ENCODE measurements at regions not wholly inside any gene's neighbourhood (a gene's known extent, or its start where the extent isn't known, plus 50 kb on each side); places are given as distances from the start of the nearest gene placed in this dataset.
"Not testable (repeated sequence)": the region's sequence is repeated elsewhere in the genome, so short reads cannot be mapped to it uniquely, and the experiment has no call there.

DNA sequence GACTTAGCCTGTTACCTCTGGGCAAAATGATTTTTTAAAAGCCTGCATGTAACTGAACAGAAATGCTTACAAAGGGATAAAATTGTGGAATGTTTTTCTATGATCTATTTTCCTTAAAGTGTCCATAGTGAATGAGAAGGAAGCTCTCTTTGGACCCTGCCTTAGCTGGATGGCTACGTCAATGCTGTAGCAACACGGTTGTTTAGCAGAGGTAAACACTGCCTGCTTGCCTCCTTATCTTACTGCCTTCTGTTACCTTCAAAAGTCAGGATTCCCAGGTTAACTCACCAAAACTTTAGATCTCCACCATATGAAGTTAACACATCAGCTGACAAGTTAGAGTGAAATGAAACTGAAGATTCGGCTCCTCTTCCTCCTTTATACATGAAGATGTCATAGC lies 402.6 kb downstream of the SAMD5 start:
- no peak for DNase-seq (ENCODE audit: low read depth in 2 of 2)

- DNase-seq (ENCODE audit: low read depth in 2 of 2): no peak
Observed at GRCh38 chr6:147911686-147912085, 403.2 kb downstream of the SAMD5 start.

DNA sequence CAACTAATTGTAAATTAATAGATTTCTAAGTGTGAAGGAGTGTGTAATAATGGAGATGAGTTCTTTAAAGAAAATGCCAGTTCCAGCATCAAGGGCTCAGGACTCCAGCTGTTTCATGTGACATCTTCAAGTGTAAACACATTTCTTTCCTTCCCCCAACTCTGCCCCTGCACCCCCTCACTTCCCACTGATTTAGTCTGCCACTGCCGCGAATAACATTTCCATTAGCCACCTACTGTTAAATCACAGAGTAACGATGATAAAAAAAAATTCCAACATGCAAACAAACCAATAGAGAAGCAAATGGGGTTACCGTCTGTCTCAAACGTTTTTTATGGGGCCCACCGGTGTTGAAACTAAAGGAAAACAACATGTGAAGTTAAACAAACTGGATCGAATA lies 414.3 kb downstream of the SAMD5 start:
- DNase-seq (ENCODE audit: low read depth in 2 of 2): no peak

GRCh38 chr6:147924598-147924997 lies 416.1 kb downstream of the SAMD5 start:
- no peak for DNase-seq (ENCODE audit: low read depth in 2 of 2)

DNA sequence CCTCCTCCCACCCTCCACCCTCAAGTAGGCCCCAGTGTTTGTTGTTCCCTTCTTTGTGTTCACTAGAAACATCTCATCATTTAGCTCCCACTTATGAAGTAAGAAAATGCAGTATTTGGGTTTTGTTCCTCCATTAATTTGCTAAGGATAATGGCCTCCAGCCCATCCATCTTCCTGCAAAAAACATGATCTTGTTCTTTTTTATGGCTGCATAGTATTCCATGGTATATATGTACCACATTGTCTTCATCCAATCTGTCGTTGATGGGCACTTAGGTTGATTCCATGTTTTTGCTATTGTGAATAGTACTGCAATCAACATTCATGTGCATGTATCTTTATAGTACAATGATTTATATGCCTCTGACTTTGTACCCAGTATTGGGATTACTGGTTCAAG lies 416.8 kb upstream of the SASH1 start:
- no peak for DNase-seq (ENCODE audit: low read depth in 2 of 2)

GRCh38 chr6:147930745-147931144 lies 411.9 kb upstream of the SASH1 start:
- no peak for DNase-seq (ENCODE audit: low read depth in 2 of 2)

- DNase-seq (ENCODE audit: low read depth in 2 of 2): no peak
Observed at GRCh38 chr6:147933224-147933623, 409.4 kb upstream of the SASH1 start.

DNA sequence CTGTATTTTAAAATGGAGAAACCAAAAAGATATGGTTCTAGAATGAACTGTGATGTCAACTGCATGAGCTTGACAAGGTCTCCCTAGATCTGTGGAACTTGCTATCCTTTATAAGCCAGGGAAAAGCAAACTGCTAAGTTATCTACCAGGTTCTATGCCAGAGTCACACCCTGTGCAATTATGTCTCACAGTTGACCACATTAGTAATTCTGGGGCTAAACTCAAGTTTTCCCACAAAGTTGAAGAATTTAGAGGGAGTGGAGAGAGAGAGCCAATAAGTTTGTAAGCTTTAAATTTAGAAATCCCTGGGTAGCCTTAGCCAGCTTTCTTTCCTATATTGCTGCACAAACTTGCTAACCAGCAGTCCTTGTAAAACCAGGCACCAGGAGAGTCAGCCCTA lies 407.0 kb upstream of the SASH1 start:
- DNase-seq (ENCODE audit: low read depth in 2 of 2): no peak

DNA sequence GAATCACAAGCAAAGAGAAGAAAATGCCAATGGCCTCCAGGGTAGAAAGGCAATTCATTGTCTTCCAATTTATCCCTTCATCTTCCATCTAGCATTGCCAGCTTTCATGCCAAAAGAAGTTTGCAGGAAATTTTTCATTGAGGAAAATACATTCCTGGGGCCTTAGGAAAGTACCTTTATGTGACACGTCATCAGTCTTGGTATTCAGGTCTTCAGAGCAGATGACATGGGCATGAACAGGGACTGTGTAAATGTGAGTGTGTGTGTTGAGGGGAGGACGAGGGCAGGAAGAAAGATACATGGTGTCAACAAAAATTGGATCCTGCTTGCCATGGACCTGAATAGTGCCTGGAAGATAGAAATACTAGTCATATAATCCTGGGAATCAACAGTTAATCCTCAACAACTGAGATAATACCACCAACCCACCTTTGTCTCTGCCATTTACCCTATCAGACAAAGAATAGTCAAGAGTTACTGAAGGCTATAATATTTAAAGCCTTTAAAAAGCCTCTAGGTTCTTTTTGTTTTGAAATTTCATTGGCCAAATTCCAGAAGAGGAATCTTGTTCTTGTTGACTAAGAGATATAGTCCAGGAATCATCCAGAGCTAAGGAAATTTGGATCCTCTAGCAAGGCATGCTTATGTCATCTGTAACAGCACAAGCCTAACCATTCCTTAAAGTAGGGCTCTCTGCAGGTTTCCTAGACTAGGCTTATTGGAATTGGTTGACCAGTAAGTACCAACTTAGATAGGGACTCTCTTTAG lies 405.8 kb upstream of the SASH1 start:
- DNase-seq (ENCODE audit: low read depth in 2 of 2): no peak

GRCh38 chr6:147941143-147941542 lies 401.5 kb upstream of the SASH1 start:
- no peak for DNase-seq (ENCODE audit: low read depth in 2 of 2)

GRCh38 chr6:147942363-147942762 lies 400.3 kb upstream of the SASH1 start:
- no peak for DNase-seq (ENCODE audit: low read depth in 2 of 2)

GRCh38 chr6:147944122-147944521 lies 398.5 kb upstream of the SASH1 start:
- no peak for DNase-seq (ENCODE audit: low read depth in 2 of 2)

GRCh38 chr6:147947521-147947920 lies 395.1 kb upstream of the SASH1 start:
- no peak for DNase-seq (ENCODE audit: low read depth in 2 of 2)

DNA sequence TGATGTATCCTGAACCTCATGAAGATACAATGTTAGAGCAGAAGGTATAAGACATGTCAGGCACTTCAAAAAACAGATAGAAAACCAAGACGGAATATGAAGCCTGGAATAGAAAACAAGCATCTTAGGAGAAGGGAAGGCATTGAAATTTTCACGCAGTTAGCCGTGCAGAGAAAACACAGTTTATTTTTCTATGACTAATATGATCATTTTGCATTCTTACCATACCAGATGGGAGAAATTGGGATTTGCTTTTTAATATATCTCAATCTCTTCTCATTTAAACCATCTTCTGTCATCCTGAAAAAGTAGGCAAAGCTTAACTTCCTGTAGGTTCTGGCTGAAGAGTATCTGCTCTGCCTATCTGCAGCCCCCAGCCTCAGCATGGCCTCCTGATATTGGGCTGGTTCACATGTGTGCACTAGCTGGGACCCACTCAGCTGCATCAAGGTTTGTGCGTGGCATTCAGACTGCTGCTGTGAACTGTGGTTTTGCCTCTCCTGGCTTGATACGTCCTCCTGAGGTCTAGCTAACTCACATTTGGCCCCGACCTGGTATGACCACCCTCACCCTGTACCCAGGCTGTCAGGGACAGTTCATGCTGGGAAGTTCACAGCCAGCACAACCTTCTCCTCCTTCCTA lies 392.5 kb upstream of the SASH1 start:
- no peak for DNase-seq (ENCODE audit: low read depth in 2 of 2)

- DNase-seq (ENCODE audit: low read depth in 2 of 2): no peak
Observed at GRCh38 chr6:147950623-147950987, 392.0 kb upstream of the SASH1 start.

DNA sequence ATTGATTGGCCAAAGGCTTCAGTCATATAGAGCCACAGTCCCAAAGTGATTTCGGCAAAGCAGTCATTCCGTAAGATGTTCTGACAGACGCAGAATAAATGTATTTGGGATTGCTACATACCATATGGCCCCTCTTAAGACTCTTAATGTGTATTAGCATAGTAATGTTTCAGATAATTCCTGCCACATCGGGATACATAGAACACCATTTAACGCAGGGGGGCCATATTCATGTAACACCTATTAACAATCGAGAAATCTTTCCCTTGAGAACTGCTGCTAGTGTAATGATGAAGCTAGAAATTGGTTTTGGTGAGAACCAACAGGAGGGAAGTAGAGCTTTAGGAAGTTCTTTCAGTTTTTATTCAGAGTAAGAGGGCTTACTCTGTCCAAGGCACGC lies 390.9 kb upstream of the SASH1 start:
- DNase-seq (ENCODE audit: low read depth in 2 of 2): no peak

DNA sequence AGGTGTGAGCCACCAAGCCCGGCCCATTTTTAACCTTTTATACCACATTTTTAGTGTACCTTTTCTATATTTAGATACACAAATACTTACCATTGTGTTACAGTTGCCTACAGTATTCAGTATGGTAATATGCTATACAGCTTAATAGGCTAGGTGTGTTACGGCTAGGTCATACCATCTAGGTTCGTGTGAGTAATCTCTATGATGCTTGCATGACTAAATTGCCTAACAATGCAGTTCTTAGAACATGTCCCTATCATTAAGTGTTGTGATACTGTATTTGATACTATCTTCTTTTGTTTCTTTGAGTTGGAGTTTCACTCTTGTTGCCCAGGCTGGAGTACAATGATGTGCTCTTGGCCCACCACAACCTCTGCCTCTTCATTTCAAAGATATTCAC lies 387.7 kb upstream of the SASH1 start:
- DNase-seq (ENCODE audit: low read depth in 2 of 2): no peak

DNA sequence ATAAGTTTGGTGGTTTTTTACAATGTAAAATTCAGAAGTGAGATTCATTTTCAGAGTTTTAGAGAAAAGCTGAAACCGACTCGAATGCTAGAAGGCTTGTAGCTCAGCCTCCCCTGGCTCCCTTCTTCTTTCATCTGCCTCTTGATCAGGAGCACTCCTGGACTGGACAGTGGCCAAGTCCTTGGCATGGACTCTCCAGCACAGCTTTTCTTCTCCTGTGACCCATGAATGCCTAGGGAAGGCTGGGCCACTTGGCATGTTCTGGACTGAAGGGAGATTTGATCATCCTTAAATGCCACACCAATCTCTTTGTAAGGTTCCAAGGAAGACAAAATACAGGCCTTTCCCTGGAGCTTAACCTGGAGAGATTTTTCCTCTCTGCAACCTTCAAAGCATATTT lies 384.0 kb upstream of the SASH1 start:
- DNase-seq (ENCODE audit: low read depth in 2 of 2): no peak

DNA sequence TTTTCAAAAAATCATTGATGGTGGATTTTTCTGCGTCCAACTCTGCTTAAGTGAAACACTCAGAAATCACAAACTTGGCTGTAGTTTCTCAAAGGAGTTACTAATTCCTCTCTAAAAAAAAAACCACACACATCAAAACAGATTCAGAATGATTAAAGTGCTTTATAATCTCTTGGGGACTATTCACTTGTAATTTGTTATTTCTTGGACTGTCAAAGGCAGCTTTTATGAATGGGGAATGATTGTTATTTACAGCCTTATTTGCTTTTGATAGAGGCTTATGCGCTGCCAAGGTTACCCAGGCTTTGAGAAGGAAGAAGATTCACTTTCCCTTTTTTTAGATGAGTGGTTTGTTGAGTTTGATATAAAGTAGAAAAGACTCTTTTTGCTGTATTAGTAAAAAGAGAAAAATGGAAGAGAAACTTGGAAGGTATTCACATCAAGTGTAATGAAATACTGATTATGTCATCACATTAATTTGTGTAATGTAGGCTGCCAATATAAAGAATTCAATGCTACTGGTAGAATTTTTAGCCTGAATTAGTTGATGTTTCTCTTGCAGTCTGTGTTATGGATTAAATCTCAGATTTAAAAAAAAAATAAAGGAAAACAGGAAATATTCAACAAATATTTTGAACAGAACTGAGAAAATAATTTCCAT lies 381.0 kb upstream of the SASH1 start:
- no peak for DNase-seq (ENCODE audit: low read depth in 2 of 2)

- not testable (repeated sequence) for DNase-seq (ENCODE audit: low read depth in 2 of 2)
Observed at GRCh38 chr6:147965448-147965847, 377.2 kb upstream of the SASH1 start.

DNA sequence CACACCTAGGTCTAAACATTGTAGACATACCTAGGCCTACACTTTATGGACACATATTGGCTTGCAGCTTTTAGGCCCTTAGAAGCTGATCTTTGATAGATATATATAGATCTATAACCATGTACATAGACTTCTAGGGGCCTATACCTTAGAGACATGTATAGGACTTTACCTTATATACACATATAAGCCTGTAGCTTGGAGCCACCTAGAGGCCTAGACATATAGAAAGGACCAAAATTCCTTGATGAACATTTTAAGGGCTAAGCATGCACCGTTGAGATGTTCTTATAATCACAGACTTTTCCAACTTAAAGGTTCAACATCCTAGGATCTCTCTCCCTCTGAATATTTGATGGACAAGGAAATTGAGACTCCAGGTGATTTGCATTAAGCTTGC lies 371.7 kb upstream of the SASH1 start:
- DNase-seq (ENCODE audit: low read depth in 2 of 2): no peak

- DNase-seq (ENCODE audit: low read depth in 2 of 2): no peak
Observed at GRCh38 chr6:147972448-147972847, 370.2 kb upstream of the SASH1 start.

GRCh38 chr6:147973806-147974205 lies 368.8 kb upstream of the SASH1 start:
- DNase-seq (ENCODE audit: low read depth in 2 of 2): no peak
